Peyer's patch (tissue), 4 donors: ENCODE measurements at regions not wholly inside any gene's neighbourhood (a gene's known extent, or its start where the extent isn't known, plus 50 kb on each side); places are given as distances from the start of the nearest gene placed in this dataset.

ENCODE experiments used
- POLR2A ChIP-seq, 2 donors: fragments of 450-650 bp; IDR thresholded peaks; one replicate each; pipeline ENCODE4 v1.5.1; 2017; ENCODE audit warnings: antibody characterized with exemption in 2 of 2, mild to moderate bottlenecking in 2 of 2, moderate library complexity in 2 of 2
- TF ChIP-seq, protein P1 (sequence below), 6 experiments: fragments of 450-650 bp in 4 of 6; fragments of 200-600 bp in 2 of 6; sonication (generic) in 1 of 6; IDR thresholded peaks; one replicate each; pipeline ENCODE4 v1.5.1; 2017 to 2019; ENCODE audit warnings: antibody characterized with exemption in 6 of 6, mild to moderate bottlenecking in 3 of 6, moderate library complexity in 1 of 6

GRCh38 chr6:54730767-54731630 lies 115.6 kb upstream of the FAM83B start:
- TF ChIP-seq, protein P1, sequence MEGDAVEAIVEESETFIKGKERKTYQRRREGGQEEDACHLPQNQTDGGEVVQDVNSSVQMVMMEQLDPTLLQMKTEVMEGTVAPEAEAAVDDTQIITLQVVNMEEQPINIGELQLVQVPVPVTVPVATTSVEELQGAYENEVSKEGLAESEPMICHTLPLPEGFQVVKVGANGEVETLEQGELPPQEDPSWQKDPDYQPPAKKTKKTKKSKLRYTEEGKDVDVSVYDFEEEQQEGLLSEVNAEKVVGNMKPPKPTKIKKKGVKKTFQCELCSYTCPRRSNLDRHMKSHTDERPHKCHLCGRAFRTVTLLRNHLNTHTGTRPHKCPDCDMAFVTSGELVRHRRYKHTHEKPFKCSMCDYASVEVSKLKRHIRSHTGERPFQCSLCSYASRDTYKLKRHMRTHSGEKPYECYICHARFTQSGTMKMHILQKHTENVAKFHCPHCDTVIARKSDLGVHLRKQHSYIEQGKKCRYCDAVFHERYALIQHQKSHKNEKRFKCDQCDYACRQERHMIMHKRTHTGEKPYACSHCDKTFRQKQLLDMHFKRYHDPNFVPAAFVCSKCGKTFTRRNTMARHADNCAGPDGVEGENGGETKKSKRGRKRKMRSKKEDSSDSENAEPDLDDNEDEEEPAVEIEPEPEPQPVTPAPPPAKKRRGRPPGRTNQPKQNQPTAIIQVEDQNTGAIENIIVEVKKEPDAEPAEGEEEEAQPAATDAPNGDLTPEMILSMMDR (IDR thresholded peaks at IDR 0.05) = no peak
- TF ChIP-seq POLR2A (IDR thresholded peaks at IDR 0.05) = no peak
